H1 (cell line): ENCODE measurements at regions not wholly inside any gene's neighbourhood (a gene's known extent, or its start where the extent isn't known, plus 50 kb on each side); places are given as distances from the start of the nearest gene placed in this dataset.

ENCODE experiments used
- GABPA ChIP-seq: IDR thresholded peaks from 2 replicates; pipeline ENCODE4 v1.6.1; 2011; ENCODE audit warnings: mild to moderate bottlenecking, low read length, moderate library complexity, borderline replicate concordance; ENCODE audit not compliant: insufficient read depth
- KDM4A ChIP-seq: IDR thresholded peaks from one replicate; pipeline ENCODE4 v1.7.1; 2012; ENCODE audit warnings: low read depth, mild to moderate bottlenecking, moderate library complexity, low read length, inconsistent platforms; ENCODE audit not compliant: severe bottlenecking
- MAFK ChIP-seq: IDR thresholded peaks from 2 replicates; pipeline ENCODE4 v1.6.1; 2012; ENCODE audit warnings: low read depth, mild to moderate bottlenecking, improper control_type of control experiment, low read length
- RNF2 ChIP-seq: fragments of 200-900, 300-1000 bp; sonication (generic); IDR thresholded peaks from 2 replicates; pipeline ENCODE4 v1.7.1; 2016; ENCODE audit warnings: borderline replicate concordance, low read depth, mild to moderate bottlenecking, antibody characterized with exemption, low read length; ENCODE audit not compliant: poor library complexity, severe bottlenecking; ENCODE audit errors: missing control alignments
- SAP30 ChIP-seq: fragments of 300-600 bp; sonication (generic); IDR thresholded peaks from 2 replicates; pipeline ENCODE4 v1.7.1; 2012; ENCODE audit warnings: low read length, moderate library complexity, mild to moderate bottlenecking, inconsistent platforms; ENCODE audit not compliant: insufficient read depth, insufficient replicate concordance
- TF ChIP-seq, protein P1 (sequence below): fragments of 300-600 bp; sonication (generic); IDR thresholded peaks from 2 replicates; pipeline ENCODE4 v1.7.1; 2012; ENCODE audit warnings: low read length, moderate library complexity, mild to moderate bottlenecking, inconsistent platforms; ENCODE audit not compliant: insufficient replicate concordance
- TF ChIP-seq, protein P2 (sequence below): IDR thresholded peaks from 2 replicates; pipeline ENCODE4 v1.6.1; 2012; ENCODE audit warnings: low read length, inconsistent platforms

DNA sequence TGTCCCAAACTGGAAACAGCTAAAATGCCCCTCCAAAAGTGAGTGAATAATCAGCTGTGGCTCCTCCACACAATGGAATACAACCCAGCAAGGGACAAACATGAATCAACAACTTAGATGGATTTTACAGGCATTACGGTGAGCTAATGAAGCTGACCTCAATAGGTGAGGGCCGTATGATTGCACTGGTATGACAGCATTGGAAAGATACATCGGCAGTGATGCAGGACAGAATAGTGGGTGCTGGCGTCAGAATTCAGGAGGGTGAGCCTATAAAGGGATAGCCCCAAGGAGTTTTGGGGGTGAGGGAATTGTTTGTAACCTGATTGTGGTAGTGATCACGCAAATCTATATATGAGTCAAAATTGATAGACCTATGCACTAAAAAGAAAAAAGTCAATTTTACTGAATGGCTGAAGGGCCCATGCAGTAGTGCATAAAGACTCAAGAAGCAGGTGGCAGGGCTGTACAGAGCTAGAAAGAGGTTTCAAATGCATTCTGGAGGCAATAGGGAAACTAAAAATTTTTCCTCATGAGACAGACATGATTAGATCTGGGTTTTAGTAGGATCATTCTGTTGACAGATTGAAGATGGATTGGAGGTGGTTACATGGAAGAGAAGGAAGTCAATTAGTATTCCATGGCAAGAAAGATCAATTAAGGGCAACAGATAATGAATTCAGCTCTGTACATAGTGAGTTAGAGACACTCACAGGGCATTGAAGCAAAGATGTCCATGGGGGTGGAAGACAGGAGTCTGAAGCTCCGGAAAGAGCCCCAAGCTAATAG, 90.8 kb downstream of the IRS2 start (continued):
- TF ChIP-seq, protein P1, sequence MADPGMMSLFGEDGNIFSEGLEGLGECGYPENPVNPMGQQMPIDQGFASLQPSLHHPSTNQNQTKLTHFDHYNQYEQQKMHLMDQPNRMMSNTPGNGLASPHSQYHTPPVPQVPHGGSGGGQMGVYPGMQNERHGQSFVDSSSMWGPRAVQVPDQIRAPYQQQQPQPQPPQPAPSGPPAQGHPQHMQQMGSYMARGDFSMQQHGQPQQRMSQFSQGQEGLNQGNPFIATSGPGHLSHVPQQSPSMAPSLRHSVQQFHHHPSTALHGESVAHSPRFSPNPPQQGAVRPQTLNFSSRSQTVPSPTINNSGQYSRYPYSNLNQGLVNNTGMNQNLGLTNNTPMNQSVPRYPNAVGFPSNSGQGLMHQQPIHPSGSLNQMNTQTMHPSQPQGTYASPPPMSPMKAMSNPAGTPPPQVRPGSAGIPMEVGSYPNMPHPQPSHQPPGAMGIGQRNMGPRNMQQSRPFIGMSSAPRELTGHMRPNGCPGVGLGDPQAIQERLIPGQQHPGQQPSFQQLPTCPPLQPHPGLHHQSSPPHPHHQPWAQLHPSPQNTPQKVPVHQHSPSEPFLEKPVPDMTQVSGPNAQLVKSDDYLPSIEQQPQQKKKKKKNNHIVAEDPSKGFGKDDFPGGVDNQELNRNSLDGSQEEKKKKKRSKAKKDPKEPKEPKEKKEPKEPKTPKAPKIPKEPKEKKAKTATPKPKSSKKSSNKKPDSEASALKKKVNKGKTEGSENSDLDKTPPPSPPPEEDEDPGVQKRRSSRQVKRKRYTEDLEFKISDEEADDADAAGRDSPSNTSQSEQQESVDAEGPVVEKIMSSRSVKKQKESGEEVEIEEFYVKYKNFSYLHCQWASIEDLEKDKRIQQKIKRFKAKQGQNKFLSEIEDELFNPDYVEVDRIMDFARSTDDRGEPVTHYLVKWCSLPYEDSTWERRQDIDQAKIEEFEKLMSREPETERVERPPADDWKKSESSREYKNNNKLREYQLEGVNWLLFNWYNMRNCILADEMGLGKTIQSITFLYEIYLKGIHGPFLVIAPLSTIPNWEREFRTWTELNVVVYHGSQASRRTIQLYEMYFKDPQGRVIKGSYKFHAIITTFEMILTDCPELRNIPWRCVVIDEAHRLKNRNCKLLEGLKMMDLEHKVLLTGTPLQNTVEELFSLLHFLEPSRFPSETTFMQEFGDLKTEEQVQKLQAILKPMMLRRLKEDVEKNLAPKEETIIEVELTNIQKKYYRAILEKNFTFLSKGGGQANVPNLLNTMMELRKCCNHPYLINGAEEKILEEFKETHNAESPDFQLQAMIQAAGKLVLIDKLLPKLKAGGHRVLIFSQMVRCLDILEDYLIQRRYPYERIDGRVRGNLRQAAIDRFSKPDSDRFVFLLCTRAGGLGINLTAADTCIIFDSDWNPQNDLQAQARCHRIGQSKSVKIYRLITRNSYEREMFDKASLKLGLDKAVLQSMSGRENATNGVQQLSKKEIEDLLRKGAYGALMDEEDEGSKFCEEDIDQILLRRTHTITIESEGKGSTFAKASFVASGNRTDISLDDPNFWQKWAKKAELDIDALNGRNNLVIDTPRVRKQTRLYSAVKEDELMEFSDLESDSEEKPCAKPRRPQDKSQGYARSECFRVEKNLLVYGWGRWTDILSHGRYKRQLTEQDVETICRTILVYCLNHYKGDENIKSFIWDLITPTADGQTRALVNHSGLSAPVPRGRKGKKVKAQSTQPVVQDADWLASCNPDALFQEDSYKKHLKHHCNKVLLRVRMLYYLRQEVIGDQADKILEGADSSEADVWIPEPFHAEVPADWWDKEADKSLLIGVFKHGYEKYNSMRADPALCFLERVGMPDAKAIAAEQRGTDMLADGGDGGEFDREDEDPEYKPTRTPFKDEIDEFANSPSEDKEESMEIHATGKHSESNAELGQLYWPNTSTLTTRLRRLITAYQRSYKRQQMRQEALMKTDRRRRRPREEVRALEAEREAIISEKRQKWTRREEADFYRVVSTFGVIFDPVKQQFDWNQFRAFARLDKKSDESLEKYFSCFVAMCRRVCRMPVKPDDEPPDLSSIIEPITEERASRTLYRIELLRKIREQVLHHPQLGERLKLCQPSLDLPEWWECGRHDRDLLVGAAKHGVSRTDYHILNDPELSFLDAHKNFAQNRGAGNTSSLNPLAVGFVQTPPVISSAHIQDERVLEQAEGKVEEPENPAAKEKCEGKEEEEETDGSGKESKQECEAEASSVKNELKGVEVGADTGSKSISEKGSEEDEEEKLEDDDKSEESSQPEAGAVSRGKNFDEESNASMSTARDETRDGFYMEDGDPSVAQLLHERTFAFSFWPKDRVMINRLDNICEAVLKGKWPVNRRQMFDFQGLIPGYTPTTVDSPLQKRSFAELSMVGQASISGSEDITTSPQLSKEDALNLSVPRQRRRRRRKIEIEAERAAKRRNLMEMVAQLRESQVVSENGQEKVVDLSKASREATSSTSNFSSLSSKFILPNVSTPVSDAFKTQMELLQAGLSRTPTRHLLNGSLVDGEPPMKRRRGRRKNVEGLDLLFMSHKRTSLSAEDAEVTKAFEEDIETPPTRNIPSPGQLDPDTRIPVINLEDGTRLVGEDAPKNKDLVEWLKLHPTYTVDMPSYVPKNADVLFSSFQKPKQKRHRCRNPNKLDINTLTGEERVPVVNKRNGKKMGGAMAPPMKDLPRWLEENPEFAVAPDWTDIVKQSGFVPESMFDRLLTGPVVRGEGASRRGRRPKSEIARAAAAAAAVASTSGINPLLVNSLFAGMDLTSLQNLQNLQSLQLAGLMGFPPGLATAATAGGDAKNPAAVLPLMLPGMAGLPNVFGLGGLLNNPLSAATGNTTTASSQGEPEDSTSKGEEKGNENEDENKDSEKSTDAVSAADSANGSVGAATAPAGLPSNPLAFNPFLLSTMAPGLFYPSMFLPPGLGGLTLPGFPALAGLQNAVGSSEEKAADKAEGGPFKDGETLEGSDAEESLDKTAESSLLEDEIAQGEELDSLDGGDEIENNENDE = no peak
- TF ChIP-seq KDM4A (no peak), RNF2 (no peak), MAFK (no peak), GABPA (no peak), SAP30 (no peak)
- TF ChIP-seq, protein P2, sequence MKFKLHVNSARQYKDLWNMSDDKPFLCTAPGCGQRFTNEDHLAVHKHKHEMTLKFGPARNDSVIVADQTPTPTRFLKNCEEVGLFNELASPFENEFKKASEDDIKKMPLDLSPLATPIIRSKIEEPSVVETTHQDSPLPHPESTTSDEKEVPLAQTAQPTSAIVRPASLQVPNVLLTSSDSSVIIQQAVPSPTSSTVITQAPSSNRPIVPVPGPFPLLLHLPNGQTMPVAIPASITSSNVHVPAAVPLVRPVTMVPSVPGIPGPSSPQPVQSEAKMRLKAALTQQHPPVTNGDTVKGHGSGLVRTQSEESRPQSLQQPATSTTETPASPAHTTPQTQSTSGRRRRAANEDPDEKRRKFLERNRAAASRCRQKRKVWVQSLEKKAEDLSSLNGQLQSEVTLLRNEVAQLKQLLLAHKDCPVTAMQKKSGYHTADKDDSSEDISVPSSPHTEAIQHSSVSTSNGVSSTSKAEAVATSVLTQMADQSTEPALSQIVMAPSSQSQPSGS = no peak
